HG03521 (cell line): ENCODE measurements at regions not wholly inside any gene's neighbourhood (a gene's known extent, or its start where the extent isn't known, plus 50 kb on each side); places are given as distances from the start of the nearest gene placed in this dataset.
"Not testable (repeated sequence)": the region's sequence is repeated elsewhere in the genome, so short reads cannot be mapped to it uniquely, and the experiment has no call there.

Experiments
- ATAC-seq: cut with Tn5 transposase; IDR thresholded peaks from one replicate; pipeline ENCODE4 v1.9.1; 2021; ENCODE audit warnings: mild to moderate bottlenecking, moderate library complexity; ENCODE audit not compliant: unreplicated experiment

DNA sequence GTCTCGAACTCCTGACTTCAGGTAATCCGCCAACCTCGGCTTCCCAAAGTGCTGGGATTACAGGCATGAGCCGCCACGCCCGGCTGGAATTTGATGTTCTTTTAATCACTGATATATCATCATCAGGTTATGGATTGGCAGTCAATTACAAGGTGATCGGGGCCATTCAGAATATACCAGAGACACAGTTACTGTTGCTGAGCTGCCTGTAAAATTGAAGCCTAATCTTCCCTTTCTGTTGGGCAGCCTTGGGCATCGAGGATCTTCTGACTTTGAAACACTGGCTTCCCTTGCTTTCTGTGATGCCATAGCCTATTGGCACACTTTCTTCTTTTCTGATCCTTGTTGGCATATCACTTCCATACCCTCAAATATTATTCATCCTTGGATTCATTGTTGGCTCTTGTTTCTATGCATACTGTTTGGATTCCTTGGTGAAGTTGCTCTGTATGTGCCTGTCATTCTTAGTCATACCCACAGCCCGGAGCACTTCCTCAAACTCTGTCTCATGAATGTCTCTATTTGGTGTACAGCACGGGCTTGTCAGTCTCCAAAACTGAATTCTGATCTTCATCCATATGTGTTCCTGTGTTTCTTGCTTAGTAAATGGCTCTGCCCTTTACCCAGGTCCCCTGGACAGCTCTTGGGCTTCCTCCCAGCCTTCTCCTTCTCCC lies 85.6 kb upstream of the CRYM start:
- not testable (repeated sequence) for ATAC-seq

DNA sequence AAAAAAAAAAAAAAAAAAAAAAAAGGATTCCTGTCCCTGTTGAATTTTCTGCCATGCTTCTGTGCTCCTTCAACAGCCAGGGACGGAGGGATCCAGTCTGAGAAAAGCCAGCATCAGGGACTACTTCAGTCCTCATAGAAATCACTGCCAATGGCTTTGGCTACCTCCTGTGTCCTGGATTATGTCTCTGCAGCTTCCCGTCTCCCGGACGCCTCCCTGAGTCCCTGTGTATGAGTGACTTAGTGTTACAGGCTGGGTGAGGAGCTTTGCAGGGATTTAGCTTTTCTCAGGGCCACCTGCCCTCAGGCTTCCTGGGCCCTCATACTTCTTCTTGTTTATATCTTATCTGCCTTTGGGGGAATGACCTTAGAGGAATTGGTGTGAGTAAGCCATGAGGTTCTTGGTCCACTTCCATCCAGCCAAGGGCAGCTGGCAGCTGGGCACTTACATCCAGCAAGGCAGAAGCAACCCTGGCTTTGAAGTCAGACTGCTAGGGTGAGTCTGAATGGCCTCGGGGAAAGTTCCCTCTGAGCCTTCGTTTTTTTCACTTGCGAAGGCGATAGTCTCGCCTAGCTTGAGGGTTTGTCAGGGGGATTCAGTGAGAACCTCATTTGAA lies 83.6 kb upstream of the CRYM start:
- ATAC-seq = not testable (repeated sequence)

DNA sequence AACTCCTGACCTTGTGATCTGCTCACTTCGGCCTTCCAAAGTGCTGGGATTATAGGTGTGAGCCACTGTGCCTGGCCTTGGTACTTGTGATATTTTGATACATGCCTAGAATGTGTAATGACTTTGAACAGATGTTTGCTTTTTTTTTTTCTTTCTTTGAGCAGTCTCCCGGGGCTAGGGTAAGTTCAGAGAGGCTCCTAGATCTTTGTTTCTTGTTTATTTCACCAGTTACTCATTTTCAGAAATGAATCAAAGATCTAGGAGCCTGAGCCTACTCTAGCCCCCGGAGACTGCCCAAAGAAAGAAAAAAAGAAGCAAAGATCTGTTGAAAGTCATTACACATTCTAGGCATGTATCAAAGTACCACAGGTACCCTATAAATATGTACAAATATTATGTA lies 83.0 kb upstream of the CRYM start:
- ATAC-seq = not testable (repeated sequence)

DNA sequence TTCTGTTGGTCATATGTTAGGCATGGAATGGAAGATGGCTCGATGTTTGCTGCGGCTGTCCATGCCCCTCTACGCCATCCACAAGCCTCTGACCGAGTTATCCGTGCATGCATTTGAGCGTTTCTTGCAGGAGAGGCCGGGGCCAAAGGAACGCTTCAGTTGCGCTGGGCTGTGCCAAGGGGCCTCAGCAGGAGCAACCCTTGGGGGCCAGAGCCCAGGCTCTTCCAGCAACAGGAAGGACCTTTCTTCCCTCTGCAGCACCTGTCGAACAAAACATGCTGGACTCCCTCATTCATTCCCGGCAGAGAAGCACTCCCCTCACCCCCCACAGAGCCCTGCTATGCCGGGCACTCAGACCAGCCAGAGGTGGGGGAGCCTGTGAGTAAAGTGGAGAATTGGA lies 81.4 kb upstream of the CRYM start:
- not testable (repeated sequence) for ATAC-seq

DNA sequence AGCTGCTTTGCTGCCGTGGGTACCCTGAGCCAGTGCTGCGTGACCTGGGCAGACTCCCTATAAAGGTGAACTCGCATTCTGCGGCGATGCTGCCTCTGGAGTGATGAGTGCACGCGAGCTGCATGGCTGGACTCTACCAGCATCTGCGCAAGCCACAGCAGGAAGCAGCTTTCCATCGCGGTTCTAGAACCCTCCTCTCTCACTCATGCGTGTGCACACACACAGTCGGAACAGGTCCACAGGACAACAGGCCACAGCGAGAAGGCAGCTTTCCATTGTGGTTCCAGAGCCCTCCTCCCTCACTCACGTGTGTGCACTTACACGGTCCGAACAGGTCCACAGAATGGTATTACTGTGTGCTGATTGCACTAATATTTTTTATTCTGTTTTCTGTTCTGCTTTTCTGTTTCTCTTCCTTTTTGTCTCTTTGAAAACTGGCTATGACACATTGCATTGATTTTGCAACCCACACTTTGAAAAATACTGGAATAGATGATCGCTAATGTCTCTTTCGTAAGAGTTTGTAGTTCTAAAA lies 80.2 kb upstream of the CRYM start:
- peak; percentile 49 for ATAC-seq

DNA sequence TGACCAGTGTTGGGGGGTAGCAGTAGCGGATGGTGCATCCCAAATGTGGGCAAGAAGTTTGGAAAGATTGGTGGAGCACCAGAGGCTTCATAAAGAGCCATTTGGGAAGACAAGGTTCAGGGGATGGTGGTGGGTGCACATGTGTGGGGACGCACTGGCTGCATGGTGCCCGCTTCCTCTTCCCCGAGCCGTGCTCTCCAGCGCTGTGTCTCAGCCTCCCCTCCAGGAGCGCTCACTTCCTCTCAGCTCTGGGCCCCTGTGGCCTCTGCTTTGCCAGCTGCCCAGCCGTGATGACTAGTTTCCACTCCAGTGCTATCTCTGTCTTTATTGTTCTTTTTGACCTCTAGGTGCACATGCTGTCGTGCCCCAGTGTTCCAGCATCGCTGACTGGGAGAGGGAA lies 78.2 kb upstream of the CRYM start:
- ATAC-seq = not testable (repeated sequence)

DNA sequence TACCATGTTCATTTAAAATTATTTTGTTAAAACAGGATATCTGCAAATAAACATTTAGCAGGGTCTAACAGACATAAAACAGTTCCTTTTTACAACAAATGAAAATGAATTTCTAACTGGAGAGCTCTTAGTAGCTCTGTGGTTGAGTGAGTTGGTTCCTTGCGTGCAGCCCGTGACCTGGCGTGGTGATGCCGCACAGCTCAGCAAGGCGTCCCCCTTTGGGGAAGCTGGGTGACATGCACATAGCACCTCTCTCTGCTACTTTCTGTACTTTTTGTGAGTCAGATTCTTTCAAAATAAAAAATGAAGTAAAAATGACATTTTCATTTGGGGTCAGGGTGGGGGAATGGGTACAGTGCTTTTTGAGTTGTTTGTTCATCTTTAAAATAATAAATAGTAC lies 73.3 kb upstream of the CRYM start:
- ATAC-seq = not testable (repeated sequence)

DNA sequence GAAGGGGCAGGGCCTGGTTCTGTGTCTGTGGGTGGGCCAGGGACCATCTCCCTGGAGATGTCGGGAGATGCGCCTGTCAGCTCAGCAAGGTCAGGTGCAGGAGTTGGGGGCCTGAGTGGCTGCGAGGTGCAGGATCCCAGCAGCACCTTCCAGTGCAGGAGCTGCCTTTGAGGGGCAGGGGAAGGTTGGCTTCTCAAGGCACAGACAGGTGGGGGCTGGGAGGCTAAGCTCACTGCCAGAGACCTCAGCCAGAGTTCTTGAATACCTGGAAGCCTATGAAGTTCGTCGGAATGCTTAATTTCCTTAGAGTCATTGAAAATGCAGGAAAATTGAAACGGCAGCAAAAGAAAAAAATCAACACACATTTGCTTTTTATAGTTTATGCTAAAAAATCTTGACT lies 72.8 kb upstream of the CRYM start:
- ATAC-seq = not testable (repeated sequence)

DNA sequence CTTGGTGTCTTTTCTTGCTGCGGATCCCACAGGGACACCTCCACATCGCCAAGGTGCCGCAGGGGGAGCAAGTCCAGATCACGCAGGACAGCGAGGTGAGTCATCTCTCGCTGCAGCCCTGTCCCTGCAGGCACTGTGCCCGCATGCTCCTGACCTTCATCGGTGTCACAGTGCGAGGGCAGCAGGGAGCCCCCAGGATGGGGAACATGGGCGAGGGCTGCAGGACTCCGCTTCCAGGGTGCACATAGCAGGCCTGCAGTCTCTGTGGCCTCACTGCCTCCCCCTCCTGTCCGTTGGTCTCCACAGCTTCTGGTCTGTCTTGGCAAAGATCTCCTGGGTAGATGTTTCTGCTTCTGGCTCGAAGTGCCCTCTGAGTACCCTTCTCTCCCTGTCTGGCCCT lies 71.2 kb upstream of the CRYM start:
- ATAC-seq = not testable (repeated sequence)

DNA sequence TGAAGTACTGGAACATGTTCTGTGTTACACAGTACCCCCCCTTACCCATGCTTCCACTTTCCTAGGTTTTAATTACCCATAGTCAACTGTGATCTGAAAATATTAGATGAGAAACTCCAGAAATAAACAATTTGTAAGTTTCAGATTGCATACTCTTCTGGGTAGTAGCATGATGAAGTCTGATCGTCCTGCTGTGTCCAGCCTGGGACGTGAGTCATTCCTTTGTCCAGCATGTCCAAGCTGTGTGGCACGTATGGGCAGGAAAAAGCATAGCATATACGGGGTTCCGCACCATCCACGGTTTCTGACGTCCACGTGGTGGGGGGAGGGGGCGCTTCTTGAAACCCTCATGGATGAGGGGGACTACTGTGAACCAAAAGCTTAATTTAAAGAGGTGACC lies 70.7 kb upstream of the CRYM start:
- ATAC-seq = not testable (repeated sequence)

DNA sequence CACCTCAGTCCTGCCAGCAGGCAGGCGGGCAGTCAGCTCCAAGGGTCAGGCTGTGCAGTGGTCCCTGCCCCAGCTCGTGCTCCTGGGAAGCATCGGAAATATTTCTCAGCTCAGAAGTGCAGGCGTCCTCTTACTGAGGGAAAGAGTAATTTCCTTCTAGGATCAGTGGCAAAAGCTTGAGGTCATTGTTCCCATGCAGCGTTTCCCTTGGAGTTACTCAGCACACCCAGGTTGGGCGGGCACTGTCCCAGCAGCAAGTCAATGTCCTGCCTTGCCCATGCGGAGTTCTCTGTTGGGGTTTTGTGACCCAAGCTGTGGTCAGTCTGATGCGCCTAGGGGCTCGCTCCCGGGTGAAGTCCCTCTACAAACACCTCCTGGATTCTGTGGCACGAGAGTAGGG lies 69.4 kb upstream of the CRYM start:
- not testable (repeated sequence) for ATAC-seq

DNA sequence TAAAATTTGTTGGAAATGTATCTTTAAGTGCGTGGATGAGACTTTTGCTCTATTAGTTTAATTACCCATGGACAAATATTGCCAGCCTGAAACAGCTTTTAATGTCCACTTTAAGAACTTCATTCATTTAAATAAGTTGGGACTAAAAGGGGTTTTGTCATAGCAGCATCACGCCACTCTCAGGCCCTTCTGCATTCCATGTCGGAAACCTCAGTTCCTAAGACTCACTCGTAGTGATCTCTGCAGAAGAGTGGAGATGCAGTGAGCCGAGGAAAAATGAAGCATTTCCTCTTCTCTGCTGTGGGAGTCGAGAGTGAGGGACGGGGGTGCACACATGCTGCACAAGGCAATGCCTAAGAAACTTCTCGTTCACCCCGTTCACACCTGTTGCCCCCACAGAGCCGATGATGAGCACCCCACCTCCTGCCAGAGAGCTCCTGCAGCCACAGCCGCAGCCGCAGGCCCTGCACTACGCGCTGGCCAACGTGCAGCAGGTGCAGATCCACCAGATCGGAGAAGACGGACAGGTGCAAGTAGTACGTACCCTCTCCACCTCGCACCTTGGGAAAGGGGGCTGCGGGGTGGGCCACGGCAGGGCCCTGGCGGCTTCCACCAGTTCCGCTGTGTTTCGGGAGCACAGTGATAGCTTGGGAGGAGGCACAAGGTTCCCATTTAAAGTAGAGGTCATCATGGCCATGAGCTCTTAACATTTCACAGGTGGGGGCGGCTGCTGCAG lies 68.8 kb upstream of the CRYM start:
- not testable (repeated sequence) for ATAC-seq

DNA sequence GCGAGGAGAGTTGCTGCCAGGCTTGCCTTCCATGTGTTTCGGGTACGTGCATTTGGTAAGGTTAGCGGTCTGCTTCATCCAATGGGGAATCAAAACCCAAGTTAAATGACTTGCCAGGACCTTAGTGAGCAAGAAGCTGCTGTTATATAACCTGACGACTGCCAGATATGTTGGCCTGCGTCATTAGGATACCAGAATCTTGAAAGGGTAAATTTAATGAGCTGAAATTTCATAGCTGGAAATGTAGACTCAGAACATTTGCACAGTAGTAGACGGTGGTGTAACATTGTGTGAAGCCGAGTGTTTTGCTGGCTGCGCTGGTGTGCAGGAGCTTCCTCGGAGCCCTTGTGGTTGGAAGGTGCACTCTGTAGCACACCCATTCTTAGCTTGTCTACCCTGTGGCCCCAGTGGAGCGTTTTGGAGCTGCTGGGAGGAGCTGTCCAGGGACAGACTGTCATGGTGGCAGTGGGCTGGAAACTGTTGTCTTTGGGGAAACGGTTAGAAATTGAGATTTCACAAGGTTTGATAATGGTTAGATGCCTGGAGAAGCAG lies 66.3 kb upstream of the CRYM start:
- not testable (repeated sequence) for ATAC-seq

DNA sequence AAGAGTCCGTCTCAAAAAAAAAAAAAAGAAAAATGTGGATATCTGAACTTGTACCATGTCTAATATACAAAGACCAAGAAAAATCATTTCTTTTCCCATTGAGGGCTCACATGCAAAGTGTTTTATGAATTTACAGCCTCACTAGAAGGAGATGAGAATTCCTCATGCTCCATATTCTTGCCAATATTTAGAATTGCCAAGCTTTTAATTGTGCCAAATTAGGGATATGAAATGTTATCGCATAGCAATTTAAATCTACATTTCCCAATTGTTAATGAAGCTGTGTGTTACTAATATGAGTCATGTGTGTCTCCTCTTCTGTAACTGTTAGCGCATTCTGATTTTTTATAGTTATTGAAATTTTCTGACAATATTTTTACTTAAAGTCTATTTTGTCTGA lies 63.0 kb upstream of the CRYM start:
- no peak for ATAC-seq

DNA sequence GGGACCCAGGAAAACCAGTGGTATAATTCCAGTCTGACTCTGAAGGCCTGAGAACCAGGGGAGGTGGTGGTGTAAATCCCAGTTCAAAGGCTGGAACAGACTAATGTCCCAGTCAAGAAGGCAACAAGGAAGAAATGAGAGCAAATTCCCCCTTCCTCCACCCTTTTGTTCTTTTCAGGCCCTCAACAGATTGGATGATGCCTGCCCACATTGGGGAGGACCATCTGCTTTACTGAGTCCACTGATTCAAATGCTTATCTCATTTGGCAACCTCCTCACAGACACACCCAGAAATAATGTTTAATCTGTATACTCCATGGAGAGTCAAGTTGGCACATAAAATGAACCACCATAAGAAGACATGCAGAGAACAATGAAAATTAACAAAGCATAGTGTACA lies 61.9 kb upstream of the CRYM start:
- ATAC-seq = no peak

DNA sequence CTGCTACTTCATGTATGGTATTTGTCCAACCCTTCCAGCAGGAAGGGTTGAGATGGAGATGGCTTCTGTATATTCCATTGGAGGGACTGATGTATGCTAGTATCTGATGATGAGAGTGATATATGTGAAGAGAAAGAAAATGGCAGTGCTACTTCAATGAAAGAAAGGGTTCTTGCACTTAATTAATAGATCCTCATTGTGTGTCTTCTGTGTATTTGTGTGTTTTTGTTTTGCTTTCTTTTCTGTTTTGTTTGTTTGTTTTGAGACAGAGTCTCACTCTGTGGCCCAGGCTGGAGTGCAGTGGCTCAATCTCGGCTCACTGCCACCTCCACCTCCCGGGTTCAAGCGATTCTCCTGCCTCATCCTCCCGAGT lies 61.2 kb upstream of the CRYM start:
- ATAC-seq = no peak

DNA sequence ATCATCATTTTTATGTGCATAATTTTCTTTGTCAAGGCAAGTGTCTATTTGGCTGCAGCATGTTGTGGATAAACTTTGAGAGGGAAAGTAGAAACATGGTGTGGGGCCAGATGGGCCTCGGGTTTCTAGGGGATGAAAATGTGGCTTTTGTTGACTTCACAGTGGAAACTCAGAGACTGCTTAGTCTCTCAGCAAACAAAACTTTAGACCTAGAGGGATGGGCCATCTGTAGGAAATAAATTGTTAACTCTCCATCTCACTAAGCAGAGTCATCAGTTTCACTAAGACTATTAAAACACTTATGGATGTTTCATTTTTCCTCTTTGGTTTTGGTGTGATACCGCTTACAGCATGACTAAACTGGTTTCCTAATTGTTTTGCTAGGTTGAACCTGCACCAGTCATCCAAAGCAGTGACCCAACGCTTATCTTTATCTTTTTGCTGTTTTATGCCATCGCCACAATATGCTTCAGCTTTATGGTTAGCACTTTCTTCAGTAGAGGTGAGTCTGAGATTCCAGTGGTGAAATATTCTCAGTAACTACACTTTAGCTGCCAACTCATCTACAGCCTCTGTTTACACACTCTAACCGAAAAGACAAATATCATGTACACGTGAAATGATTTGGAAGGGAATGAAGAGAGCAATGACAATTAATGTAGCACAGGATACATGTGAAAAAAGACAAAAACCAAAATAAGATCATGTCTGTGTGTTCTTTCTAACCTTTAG lies 60.6 kb upstream of the CRYM start:
- ATAC-seq = no peak

DNA sequence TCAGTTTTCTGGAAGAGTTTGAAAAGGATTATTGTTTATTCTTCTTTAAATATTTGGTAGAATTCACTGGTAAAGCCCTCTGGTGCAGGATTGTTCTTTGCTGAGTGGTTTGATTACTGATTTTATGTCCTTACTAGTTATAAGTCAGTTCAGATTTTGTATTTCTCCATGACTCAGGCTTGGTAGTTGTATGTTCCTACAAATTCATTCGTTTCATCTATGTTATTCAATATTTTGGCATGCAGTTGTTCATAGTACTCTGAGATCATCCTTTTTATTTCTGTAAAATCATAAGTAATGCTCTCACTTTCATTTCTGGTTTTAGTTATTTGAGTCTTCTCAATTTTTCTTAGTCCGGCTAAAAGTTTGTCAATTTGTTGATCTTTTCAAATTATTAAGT lies 58.1 kb upstream of the CRYM start:
- no peak for ATAC-seq

DNA sequence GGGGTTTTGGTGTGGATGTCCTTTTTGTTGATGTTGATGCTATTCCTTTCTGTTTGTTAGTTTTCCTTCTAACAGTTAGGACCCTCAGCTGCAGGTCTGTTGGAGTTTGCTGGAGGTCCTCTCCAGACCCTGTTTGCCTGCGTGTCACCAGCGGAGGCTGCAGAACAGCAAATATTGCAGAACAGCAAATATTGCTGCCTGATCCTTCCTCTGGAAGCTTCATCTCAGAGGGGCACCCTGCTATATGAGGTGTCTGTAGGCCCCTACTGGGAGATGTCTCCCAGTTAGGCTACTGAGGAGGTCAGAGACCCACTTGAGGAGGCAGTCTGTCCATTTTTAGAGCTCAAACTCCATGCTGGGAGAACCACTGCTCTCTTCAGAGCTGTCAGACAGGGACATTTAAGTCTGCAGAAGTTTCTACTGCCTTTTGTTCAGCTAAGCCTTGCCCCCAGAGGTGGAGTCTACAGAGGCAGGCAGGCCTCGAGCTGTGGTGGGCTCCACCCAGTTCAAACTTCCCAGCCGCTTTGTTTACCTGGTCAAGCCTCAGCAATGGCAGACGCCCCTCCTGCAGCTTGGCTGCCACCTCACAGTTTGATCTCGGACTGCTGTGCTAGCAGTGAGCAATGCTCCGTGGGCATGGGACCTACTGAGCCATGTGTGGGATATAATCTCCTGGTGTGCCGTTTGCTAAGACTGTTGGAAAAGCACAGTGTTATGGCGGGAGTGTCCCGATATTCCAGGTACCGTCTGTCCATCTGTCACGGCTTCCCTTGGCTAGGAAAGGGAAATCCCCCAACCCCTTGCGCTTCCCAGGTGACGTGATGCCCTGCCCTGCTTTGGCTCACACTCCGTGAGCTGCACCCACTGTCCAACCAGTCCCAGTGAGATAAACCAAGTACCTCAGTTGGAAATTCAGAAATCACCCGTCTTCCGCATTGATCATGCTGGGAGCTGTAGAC lies 56.4 kb upstream of the CRYM start:
- ATAC-seq = not testable (repeated sequence)

DNA sequence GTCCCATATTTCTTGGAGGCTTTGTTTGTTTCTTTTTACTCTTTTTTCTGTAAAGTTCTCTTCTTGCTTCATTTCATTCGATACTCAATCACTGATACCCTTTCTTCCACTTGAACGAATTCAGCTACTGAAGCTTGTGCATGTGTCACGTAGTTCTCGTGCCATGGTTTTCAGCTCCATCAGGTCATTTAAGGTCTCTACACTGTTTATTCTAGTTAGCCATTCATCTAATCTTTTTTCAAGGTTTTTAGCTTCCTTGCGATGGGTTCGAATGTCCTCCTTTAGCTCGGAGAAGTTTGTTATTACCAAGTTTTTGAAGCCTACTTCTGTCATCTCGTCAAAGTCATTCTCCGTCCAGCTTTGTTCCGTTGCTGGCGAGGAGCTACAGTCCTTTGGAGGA lies 55.6 kb upstream of the CRYM start:
- not testable (repeated sequence) for ATAC-seq
